AG04450 (cell line): ENCODE measurements at regions not wholly inside any gene's neighbourhood (a gene's known extent, or its start where the extent isn't known, plus 50 kb on each side); places are given as distances from the start of the nearest gene placed in this dataset.

Experiments
- CTCF ChIA-PET: fragments of 300-600, 350-600 bp; formaldehyde crosslinking; extraction: SDS; loops from one replicate; lab custom pipeline; 2022; ENCODE audit warnings: antibody characterized with exemption, inconsistent platforms; lab: Charles Lee
- POLR2A ChIA-PET: fragments of 350-600 bp; formaldehyde crosslinking; extraction: SDS; loops from one replicate; lab custom pipeline; 2021; ENCODE audit warnings: antibody characterized with exemption, inconsistent platforms; lab: Yijun Ruan, JAX
- DNase-seq: peaks from one replicate; pipeline ENCODE4 v3.0.0-alpha.2; 2011; ENCODE audit warnings: low read depth, low spot score
- H3K27ac ChIP-seq: one replicate; pipeline ENCODE4 v1.5.1; 2012; ENCODE audit warnings: low read depth, low read length, control low read depth
- H3K27me3 ChIP-seq: one replicate; pipeline ENCODE4 v1.6.0; 2012; ENCODE audit warnings: low read length; ENCODE audit not compliant: control insufficient read depth, insufficient read depth
- H3K4me3 ChIP-seq: 2 replicates; pipeline ENCODE4 v1.5.1; 2011; ENCODE audit warnings: mild to moderate bottlenecking, low read depth, low read length, control low read depth
- H3K9me3 ChIP-seq: 2 replicates; pipeline ENCODE4 v1.5.1; 2012; ENCODE audit warnings: low read length; ENCODE audit not compliant: control insufficient read depth, insufficient read depth
- TF ChIP-seq, protein P1 (sequence below): IDR thresholded peaks from 2 replicates; pipeline ENCODE4 v1.5.1; 2011; ENCODE audit warnings: low read depth, low read length, control low read depth, inconsistent platforms

DNA sequence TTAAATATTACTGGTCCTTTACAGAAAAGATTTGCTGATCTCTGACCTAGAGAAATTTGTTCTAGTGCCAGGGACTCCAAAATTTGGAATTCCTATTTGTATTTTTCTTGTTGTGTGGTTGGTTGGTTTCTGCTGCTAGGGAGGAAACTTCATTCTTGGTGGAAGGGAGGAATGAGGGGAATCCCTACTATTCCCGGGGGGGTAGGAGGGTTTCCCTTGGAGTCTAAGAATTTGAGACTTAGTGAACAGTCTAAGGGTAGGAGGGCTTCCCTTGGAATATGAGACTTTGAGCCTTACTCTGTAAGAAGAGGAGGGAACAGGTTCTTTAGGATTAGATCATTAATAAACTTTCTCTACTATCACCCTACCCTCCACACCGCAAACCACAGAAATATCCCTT is 67.1 kb upstream of the ADGRF1 start:
- ChIA-PET CTCF (interaction anchor here (0.8 to 0.9 kb wide), 2 partner anchors 9 to 10 kb away, joined by 3 read pairs; no protein-coding TSS in a partner anchor), POLR2A (no interaction called here)
- TF ChIP-seq, protein P1, sequence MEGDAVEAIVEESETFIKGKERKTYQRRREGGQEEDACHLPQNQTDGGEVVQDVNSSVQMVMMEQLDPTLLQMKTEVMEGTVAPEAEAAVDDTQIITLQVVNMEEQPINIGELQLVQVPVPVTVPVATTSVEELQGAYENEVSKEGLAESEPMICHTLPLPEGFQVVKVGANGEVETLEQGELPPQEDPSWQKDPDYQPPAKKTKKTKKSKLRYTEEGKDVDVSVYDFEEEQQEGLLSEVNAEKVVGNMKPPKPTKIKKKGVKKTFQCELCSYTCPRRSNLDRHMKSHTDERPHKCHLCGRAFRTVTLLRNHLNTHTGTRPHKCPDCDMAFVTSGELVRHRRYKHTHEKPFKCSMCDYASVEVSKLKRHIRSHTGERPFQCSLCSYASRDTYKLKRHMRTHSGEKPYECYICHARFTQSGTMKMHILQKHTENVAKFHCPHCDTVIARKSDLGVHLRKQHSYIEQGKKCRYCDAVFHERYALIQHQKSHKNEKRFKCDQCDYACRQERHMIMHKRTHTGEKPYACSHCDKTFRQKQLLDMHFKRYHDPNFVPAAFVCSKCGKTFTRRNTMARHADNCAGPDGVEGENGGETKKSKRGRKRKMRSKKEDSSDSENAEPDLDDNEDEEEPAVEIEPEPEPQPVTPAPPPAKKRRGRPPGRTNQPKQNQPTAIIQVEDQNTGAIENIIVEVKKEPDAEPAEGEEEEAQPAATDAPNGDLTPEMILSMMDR: no peak
- Histone ChIP-seq H3K9me3 (no peaks in the 10 kb centered on the region), H3K4me3 (no peak overlapping the region), H3K27ac (no peak overlapping the region), H3K27me3 (no peaks in the 10 kb centered on the region)
- DNase-seq: no peak

DNA sequence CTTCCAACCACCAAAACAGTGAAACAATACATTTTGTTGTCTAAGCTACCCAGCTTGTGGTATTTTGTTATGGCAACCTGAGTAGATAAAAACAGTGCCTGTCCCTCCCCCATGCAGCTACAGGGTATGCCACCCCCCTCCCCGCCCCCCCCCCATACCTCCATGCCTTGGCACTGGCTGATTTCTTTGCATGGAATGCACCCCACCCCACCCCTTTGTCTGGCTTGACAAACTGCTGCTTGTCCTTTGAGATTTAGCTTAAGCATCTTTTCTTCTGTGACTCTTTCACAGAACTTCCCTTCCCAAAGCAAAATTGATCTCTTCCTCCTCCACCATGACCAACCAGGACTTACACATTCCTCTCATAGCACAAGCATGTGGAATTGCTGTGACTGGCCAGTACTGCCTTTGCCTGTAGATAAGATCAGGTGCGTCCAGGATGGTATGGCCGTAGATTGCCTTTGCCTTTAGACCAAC is 64.6 kb upstream of the ADGRF1 start:
- CTCF ChIA-PET: interaction anchor here (1.7 kb wide), 1 partner anchor 9 kb away, joined by 7 read pairs; no protein-coding TSS in a partner anchor
- Histone ChIP-seq H3K27me3 (peaks cover 3% of the 10 kb centered on the region), H3K4me3 (no peak overlapping the region), H3K27ac (no peak overlapping the region), H3K9me3 (no peaks in the 10 kb centered on the region)
- no peak for DNase-seq
- TF ChIP-seq, protein P1: no peak
- POLR2A ChIA-PET: no interaction called here

DNA sequence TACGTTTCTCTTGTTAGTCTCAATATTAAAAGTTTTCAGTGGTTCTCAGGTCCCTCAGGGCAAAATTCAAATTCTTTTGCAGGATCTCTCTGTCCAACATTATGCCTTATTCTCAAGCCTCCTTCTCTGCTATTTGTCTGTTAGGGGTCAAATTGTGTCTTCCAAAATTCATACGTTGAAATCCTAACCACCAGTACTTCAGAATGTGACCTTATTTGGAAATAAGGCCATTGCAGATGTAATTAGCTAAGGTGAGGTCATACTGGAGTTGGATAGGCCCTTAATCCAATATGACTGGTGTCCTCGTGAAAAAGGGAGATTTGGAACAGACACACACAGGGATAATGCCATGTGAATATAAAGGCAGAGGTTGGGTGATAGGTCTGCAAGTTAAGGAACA is 64.1 kb upstream of the ADGRF1 start:
- ChIA-PET CTCF (interaction anchor here (1.4 to 1.7 kb wide), 2 partner anchors 9 to 10 kb away, joined by 4 to 7 read pairs; no protein-coding TSS in a partner anchor), POLR2A (no interaction called here)
- TF ChIP-seq, protein P1: no peak
- Histone ChIP-seq H3K9me3 (no peaks in the 10 kb centered on the region), H3K4me3 (no peak overlapping the region), H3K27me3 (peaks cover 3% of the 10 kb centered on the region), H3K27ac (no peak overlapping the region)
- DNase-seq: no peak

DNA sequence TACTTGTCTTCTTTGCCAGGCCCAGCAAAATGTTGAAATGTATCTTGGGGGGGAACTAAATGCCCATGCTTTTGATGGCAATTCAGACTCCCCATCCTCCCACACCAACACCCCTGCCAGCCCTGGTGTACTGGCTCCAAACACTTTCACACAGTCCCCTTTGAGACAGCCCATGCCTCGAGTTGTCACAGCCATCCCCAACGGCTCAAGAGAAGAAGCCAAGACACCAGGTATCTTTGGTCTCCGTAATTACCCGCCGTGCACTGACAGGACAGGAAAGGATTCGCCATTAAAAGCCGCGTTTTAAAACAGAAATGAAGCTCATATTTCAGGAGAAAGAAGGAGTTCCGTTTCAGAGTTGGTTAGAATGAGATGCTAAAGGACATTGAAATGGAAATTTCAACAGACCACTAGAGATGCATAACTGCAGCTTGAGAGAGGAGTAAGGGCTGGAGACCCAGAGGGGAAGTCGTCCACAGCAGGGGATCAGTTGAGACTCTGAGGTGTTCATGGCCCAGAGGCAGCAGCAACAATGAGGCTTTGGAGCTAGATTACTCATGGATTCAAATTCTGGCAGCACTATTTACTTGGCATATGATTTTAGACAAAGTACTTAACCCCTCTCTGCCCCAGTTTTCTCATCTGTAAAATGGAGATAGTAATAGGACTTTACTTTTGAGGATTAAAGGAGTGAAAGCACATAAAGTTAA is 63.5 kb upstream of the ADGRF1 start:
- no peak for DNase-seq
- Histone ChIP-seq H3K9me3 (no peaks in the 10 kb centered on the region), H3K27ac (no peak overlapping the region), H3K27me3 (peaks cover 3% of the 10 kb centered on the region), H3K4me3 (no peak overlapping the region)
- ChIA-PET POLR2A (no interaction called here), CTCF (interaction anchor here (1.4 to 1.7 kb wide), 2 partner anchors 8 to 9 kb away, joined by 4 to 7 read pairs; no protein-coding TSS in a partner anchor)
- TF ChIP-seq, protein P1: no peak

DNA sequence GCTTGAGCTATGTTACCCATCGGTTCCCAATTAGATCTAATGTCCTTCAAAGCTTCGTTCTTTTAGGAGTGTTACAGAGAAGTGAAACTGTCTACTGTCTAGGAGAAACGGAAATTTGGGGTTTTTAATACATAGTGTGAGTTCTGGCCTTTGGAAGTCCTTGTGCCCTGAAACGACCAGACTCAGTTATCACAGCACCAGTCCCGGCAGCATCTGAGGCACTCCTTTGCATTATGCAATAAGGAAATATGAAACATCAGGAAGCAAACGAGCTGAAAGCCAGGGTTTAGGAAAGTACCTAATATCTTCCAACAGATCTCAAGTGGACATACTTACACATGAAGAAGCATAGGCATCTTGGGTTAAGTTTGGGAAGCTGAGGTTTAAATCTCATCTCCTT is 61.8 kb upstream of the ADGRF1 start:
- POLR2A ChIA-PET: no interaction called here
- DNase-seq: no peak
- CTCF ChIA-PET: interaction anchor here (1.3 kb wide), 1 partner anchor 206 kb away, joined by 8 read pairs; the partner anchor contains the start of gene TNFRSF21

More for the DNA sequence above, 61.8 kb upstream of the ADGRF1 start:
- Histone ChIP-seq H3K4me3 (no peak overlapping the region), H3K27ac (no peak overlapping the region), H3K27me3 (peaks cover 3% of the 10 kb centered on the region), H3K9me3 (no peaks in the 10 kb centered on the region)
- TF ChIP-seq, protein P1: no peak
